A673 (cell line): ENCODE measurements at regions not wholly inside any gene's neighbourhood (a gene's known extent, or its start where the extent isn't known, plus 50 kb on each side); places are given as distances from the start of the nearest gene placed in this dataset.

ENCODE experiments used
- BruUV-seq: library from RNA; stranded (reverse); fragments of 400-500 nt; replicated peaks from 2 replicates; lab custom pipeline; 2021; lab: Mats Ljungman, UMichigan
- CTCF ChIA-PET: fragments of 300-600 bp; sonication (Branson Sonifier 250); formaldehyde crosslinking; loops from one replicate; lab custom pipeline; 2022; ENCODE audit warnings: antibody characterized with exemption; lab: Charles Lee
- POLR2A ChIA-PET: fragments of 300-600 bp; sonication (Branson Sonifier 250); formaldehyde crosslinking; loops from one replicate; lab custom pipeline; 2022; ENCODE audit warnings: antibody characterized with exemption; ENCODE audit not compliant: low non-redundant PET; lab: Charles Lee
- DNase-seq: peaks from one replicate; pipeline ENCODE4 v3.0.0-alpha.2; 2015; ENCODE audit warnings: low spot score
- H3K27ac ChIP-seq: fragments of 200-600 bp; sonication (generic); 2 replicates; pipeline ENCODE4 v1.5.1; 2016; ENCODE audit warnings: mixed run types, low read depth, mild to moderate bottlenecking, mixed read lengths, antibody characterized with exemption, low read length; ENCODE audit not compliant: poor library complexity, severe bottlenecking
- H3K27me3 ChIP-seq: fragments of 200-600 bp; sonication (generic); replicated peaks from 2 replicates; pipeline ENCODE4 v1.6.1; 2017; ENCODE audit warnings: mixed run types, low read depth, mild to moderate bottlenecking, mixed read lengths, antibody characterized with exemption, low read length; ENCODE audit not compliant: insufficient read depth, poor library complexity
- H3K36me3 ChIP-seq: fragments of 200-600 bp; sonication (generic); 2 replicates; pipeline ENCODE4 v1.6.1; 2016; ENCODE audit warnings: mixed run types, mild to moderate bottlenecking, mixed read lengths, antibody characterized with exemption, low read length; ENCODE audit not compliant: insufficient read depth, poor library complexity, severe bottlenecking
- H3K4me1 ChIP-seq: fragments of 200-600 bp; sonication (generic); 2 replicates; pipeline ENCODE4 v1.6.1; 2017; ENCODE audit warnings: mixed run types, mild to moderate bottlenecking, mixed read lengths, antibody characterized with exemption, low read length; ENCODE audit not compliant: insufficient read depth, poor library complexity, severe bottlenecking
- H3K4me3 ChIP-seq: fragments of 200-600 bp; sonication (generic); 2 replicates; pipeline ENCODE4 v1.5.1; 2016; ENCODE audit warnings: low read depth, mixed run types, mild to moderate bottlenecking, mixed read lengths, low read length; ENCODE audit not compliant: poor library complexity, severe bottlenecking
- H3K9me3 ChIP-seq: fragments of 200-600 bp; sonication (generic); 2 replicates; pipeline ENCODE4 v1.6.1; 2016; ENCODE audit warnings: mixed run types, low read depth, mild to moderate bottlenecking, mixed read lengths, antibody characterized with exemption, low read length; ENCODE audit not compliant: poor library complexity, severe bottlenecking
- CTCF ChIP-seq: fragments of 300-800, 200-600 bp; sonication (generic); conservative IDR thresholded peaks from 2 replicates; pipeline ENCODE4 v1.5.1; 2017; ENCODE audit warnings: low read depth, mild to moderate bottlenecking, antibody characterized with exemption, low read length, moderate library complexity, mixed read lengths
- EZH2 ChIP-seq: fragments of 200-600 bp; sonication (generic); IDR thresholded peaks from 2 replicates; pipeline ENCODE4 v1.6.1; 2017; ENCODE audit warnings: borderline replicate concordance, low read depth, mild to moderate bottlenecking, mixed read lengths, antibody characterized with exemption, low read length; ENCODE audit not compliant: poor library complexity, severe bottlenecking
- intact Hi-C: fragments of 100-400 bp; cut with micrococcal nuclease; formaldehyde crosslinking; loops from one replicate; pipeline ENCODE4 v1.10.0; 2022; ENCODE audit not compliant: unreplicated experiment

DNA sequence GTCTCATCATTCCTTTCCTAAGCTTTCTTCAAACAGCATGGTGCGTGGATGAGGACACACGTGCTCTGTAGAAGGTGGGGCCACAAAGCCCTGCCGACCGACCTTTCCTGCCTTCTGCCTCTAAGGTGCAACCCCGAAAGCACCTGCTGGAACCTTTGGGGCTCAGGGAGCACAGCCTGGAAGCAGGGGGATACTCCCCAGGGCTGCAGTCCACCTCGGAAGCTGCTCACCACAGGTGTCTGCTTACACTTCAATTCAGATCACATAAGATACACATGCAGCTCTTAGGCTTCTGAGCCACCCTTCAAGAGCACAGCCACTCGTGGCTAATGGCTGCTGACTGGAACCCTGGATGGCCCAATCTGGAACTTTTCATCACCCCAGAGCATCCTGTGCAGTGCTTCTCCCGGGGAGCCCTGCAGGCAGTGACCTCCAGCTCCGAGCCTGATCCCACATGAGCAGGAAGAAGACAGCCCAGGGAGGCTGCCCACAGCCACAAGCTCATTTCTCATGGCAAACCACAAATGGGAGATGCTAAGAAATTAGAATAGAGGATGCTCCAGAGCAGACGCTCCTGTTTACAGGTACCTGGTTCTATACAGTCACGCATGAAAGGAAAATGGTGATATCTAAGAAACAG lies 162.3 kb upstream of the FOXF1 start:
- Histone ChIP-seq H3K36me3 (no peaks in the 10 kb centered on the region), H3K27me3 (peaks cover 84% of the 10 kb centered on the region), H3K27ac (no peak overlapping the region), H3K9me3 (no peaks in the 10 kb centered on the region), H3K4me3 (no peak overlapping the region), H3K4me1 (no peaks in the 10 kb centered on the region)
- intact Hi-C loops = no loop called here
- TF ChIP-seq EZH2 (no peak), CTCF (no peak)
- no peak for DNase-seq
- ChIA-PET POLR2A (no interaction called here), CTCF (no interaction called here)
- no TSS peak for BruUV-seq

DNA sequence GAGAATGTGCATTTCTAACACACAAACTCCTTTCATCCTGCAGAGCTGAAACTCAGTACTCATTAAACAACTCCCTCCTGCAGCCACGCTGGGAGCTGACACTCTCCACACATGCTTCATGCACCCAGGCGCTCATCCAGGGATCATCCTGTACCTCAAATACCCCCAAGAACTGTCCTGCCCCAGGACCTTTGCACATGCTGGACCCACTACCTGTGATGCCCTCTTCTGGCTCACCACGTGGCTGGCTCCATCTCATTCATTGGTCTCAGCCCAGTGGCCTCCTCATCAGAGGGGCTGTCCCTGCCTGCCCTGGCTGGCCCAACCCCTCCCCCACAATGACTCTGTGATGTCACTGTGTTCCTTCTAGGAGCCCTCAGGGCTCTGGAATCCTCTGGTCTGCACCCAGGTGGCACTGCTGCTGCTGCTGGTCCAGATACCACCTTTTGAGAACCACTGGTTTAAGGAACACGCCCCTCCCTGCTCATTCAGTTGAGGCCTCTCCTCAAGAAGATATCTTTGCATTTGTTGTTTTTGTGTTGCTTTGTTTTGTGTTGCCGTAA lies 160.9 kb upstream of the FOXF1 start:
- intact Hi-C loops = no loop called here
- Histone ChIP-seq H3K9me3 (no peaks in the 10 kb centered on the region), H3K36me3 (no peaks in the 10 kb centered on the region), H3K27me3 (peaks cover 84% of the 10 kb centered on the region), H3K4me3 (no peak overlapping the region), H3K27ac (no peak overlapping the region), H3K4me1 (no peaks in the 10 kb centered on the region)
- POLR2A ChIA-PET = no interaction called here
- DNase-seq = no peak
- CTCF ChIA-PET = no interaction called here
- no TSS peak for BruUV-seq
- no peak for TF ChIP-seq CTCF
- no peak for TF ChIP-seq EZH2

- CTCF ChIA-PET = no interaction called here
Measured at GRCh38 chr16:86350289-86350688, 160.0 kb upstream of the FOXF1 start.

More at GRCh38 chr16:86350289-86350688, 160.0 kb upstream of the FOXF1 start:
- intact Hi-C loops = no loop called here
- POLR2A ChIA-PET = interaction anchor here (0.7 kb wide), 1 partner anchor 30 kb away, joined by 3 read pairs; no protein-coding TSS in a partner anchor
- Histone ChIP-seq H3K27me3 (peaks cover 89% of the 10 kb centered on the region), H3K9me3 (no peaks in the 10 kb centered on the region), H3K4me1 (no peaks in the 10 kb centered on the region), H3K27ac (no peak overlapping the region), H3K36me3 (no peaks in the 10 kb centered on the region), H3K4me3 (no peak overlapping the region)
- no peak for TF ChIP-seq EZH2
- TF ChIP-seq CTCF = no peak
- no peak for DNase-seq
- no TSS peak for BruUV-seq
